HepG2 (cell line): ENCODE measurements at regions not wholly inside any gene's neighbourhood (a gene's known extent, or its start where the extent isn't known, plus 50 kb on each side); places are given as distances from the start of the nearest gene placed in this dataset.

Experiments
- ATAC-seq: fragments of 200-7000 bp; cut with Tn5 transposase; 3 replicates; pipeline ENCODE4 v1.9.1; 2020; ENCODE audit warnings: mild to moderate bottlenecking, moderate library complexity
- BruUV-seq: library from RNA; stranded (reverse); fragments of 400-500 nt; replicated peaks from 2 replicates; lab custom pipeline; 2021; lab: Mats Ljungman, UMichigan
- CTCF ChIA-PET: fragments of 300-600 bp; formaldehyde crosslinking; extraction: SDS; loops from one replicate; lab custom pipeline; 2021; ENCODE audit warnings: low total read pairs, inconsistent platforms, low intra/inter-chr PET ratio; lab: Yijun Ruan, JAX
- POLR2A ChIA-PET: fragments of 350-600 bp; sonication (Branson Sonifier 250); formaldehyde crosslinking; loops from one replicate; lab custom pipeline; 2020; ENCODE audit warnings: antibody characterized with exemption, inconsistent platforms; lab: Yijun Ruan, JAX
- DNase-seq: peaks from one replicate; pipeline ENCODE4 v3.0.0-alpha.2; 2015; ENCODE audit warnings: low spot score
- FAIRE-seq: peaks from 3 replicates; lab custom pipeline; 2011; peaks lifted over from hg19 to GRCh38; lab: Jason Lieb, UNC
- H2AFZ ChIP-seq: one replicate; pipeline ENCODE4 v1.6.1; 2011; ENCODE audit warnings: low read length, inconsistent platforms
- H3K27ac ChIP-seq: fragments of 300-600 bp; 3 replicates; pipeline ENCODE4 v1.8.0; 2011; ENCODE audit warnings: mixed run types, mild to moderate bottlenecking, mixed read lengths, low read length, inconsistent platforms; ENCODE audit not compliant: insufficient read depth; ENCODE audit errors: extremely low read length
- H3K27me3 ChIP-seq, 2 experiments: fragments of 200-600 bp in 1 of 2; 2 replicates in 1 of 2; 3 replicates in 1 of 2; pipeline versions ENCODE4 v1.6.0 to v1.8.0; 2011; ENCODE audit warnings: low read length in 2 of 2, mild to moderate bottlenecking in 2 of 2, moderate library complexity in 2 of 2, inconsistent platforms in 1 of 2; ENCODE audit not compliant: insufficient read depth in 2 of 2, control insufficient read depth in 1 of 2
- H3K36me3 ChIP-seq, 2 experiments: fragments of 200-600 bp in 1 of 2; replicated peaks in 1 of 2; 2 replicates in 1 of 2; 3 replicates in 1 of 2; pipeline versions ENCODE4 v1.5.1 to v1.8.0; 2011; ENCODE audit warnings: low read length in 2 of 2, inconsistent platforms in 1 of 2; ENCODE audit not compliant: insufficient read depth in 2 of 2, control insufficient read depth in 1 of 2
- H3K4me1 ChIP-seq: 2 replicates; pipeline ENCODE4 v1.5.1; 2012; ENCODE audit warnings: low read length, inconsistent platforms; ENCODE audit not compliant: insufficient read depth
- H3K4me2 ChIP-seq: 2 replicates; pipeline ENCODE4 v1.6.0; 2011; ENCODE audit warnings: low read depth, low read length, inconsistent platforms
- H3K4me3 ChIP-seq, 3 experiments: fragments of 200-600 bp in 1 of 3; sonication (generic), shearing (Covaris generic) in 1 of 3; replicated peaks in 1 of 3; 2 replicates each; pipeline ENCODE4 v1.5.1; 2011 to 2016; ENCODE audit warnings: low read length in 3 of 3, inconsistent platforms in 2 of 3, low read depth in 2 of 3, mild to moderate bottlenecking in 2 of 3, control low read depth in 1 of 3, mixed read lengths in 1 of 3; ENCODE audit not compliant: insufficient read depth in 1 of 3
- H3K79me2 ChIP-seq: one replicate; pipeline ENCODE4 v1.6.1; 2011; ENCODE audit warnings: low read length, inconsistent platforms; ENCODE audit not compliant: insufficient read depth
- H3K9ac ChIP-seq: 2 replicates; pipeline ENCODE4 v1.6.0; 2011; ENCODE audit warnings: mild to moderate bottlenecking, low read depth, low read length, inconsistent platforms; ENCODE audit not compliant: insufficient read depth
- H3K9me3 ChIP-seq: 2 replicates; pipeline ENCODE4 v1.5.1; 2012; ENCODE audit warnings: mild to moderate bottlenecking, low read length
- H4K20me1 ChIP-seq: 2 replicates; pipeline ENCODE4 v1.6.0; 2011; ENCODE audit warnings: inconsistent platforms, mild to moderate bottlenecking, low read length, moderate library complexity; ENCODE audit not compliant: insufficient read depth
- CREB1 ChIP-seq, 2 experiments: fragments of 450-650 bp in 1 of 2; IDR thresholded peaks; 2 replicates each; pipeline ENCODE4 v1.6.1; 2016 to 2017; ENCODE audit warnings: control low read depth in 1 of 2, mild to moderate bottlenecking in 1 of 2, missing compliant biosample characterization in 1 of 2, missing genetic modification characterization in 1 of 2
- FOSL2 ChIP-seq: sonication (generic); formaldehyde crosslinking; IDR thresholded peaks from 2 replicates; pipeline ENCODE4 v1.4.0; 2020; ENCODE audit warnings: missing genetic modification reagents
- GATA4 ChIP-seq: sonication (generic); IDR thresholded peaks from 2 replicates; pipeline ENCODE4 v1.6.1; 2016; ENCODE audit warnings: antibody characterized with exemption, low read depth, borderline replicate concordance
- GTF3A ChIP-seq: sonication (generic); formaldehyde crosslinking; conservative IDR thresholded peaks from 2 replicates; pipeline ENCODE4 v1.4.0; 2020; ENCODE audit warnings: mild to moderate bottlenecking, missing genetic modification reagents
- HMG20A ChIP-seq: IDR thresholded peaks from 2 replicates; pipeline ENCODE4 v1.6.1; 2016; ENCODE audit warnings: borderline replicate concordance
- PHF5A ChIP-seq: IDR thresholded peaks from one replicate; pipeline ENCODE4 v1.6.1; 2018; ENCODE audit warnings: low read depth, missing genetic modification reagents; ENCODE audit not compliant: unreplicated experiment
- PHF8 ChIP-seq: sonication (generic); formaldehyde crosslinking; IDR thresholded peaks from 2 replicates; pipeline ENCODE4 v1.5.0; 2020; ENCODE audit warnings: missing genetic modification reagents
- RNF219 ChIP-seq: sonication (generic); formaldehyde crosslinking; IDR thresholded peaks from 2 replicates; pipeline ENCODE4 v1.5.0; 2020; ENCODE audit warnings: mild to moderate bottlenecking, missing genetic modification reagents
- SRSF1 ChIP-seq: fragments of 200-400 bp; formaldehyde crosslinking; optimal IDR thresholded peaks from 2 replicates; pipeline ENCODE3; 2017; ENCODE audit warnings: mild to moderate bottlenecking, low read depth, low read length, moderate library complexity
- ZC3H4 ChIP-seq: sonication (generic); formaldehyde crosslinking; IDR thresholded peaks from 2 replicates; pipeline ENCODE4 v1.4.0; 2020; ENCODE audit warnings: missing genetic modification reagents, borderline replicate concordance
- ZNF530 ChIP-seq: sonication (generic); formaldehyde crosslinking; IDR thresholded peaks from 2 replicates; pipeline ENCODE4 v1.5.0; 2020; ENCODE audit warnings: low read depth, mild to moderate bottlenecking, missing genetic modification reagents
- WGBS: methylation state at CpG from one replicate; pipeline ENCODE4 v1.1.6; 2017; ENCODE audit warnings: low lambda C conversion rate; 5-methylcytosine and 5-hydroxymethylcytosine counted together
- in situ Hi-C: cut with HindIII; loops from 2 replicates; pipeline ENCODE4 v1.10.0; 2017; ENCODE audit warnings: low pct_unique_long_range_greater_than_20kb; ENCODE audit not compliant: extremely low pct_ligation_motif_present
- intact Hi-C: fragments of 100-400 bp; cut with micrococcal nuclease; formaldehyde crosslinking; loops from one replicate; pipeline ENCODE4 v1.10.0; 2022; ENCODE audit not compliant: unreplicated experiment
- TF ChIP-seq, protein P1 (sequence below): sonication (generic); formaldehyde crosslinking; IDR thresholded peaks from 2 replicates; pipeline ENCODE4 v1.4.0; 2020; ENCODE audit warnings: missing genetic modification reagents

- FAIRE-seq (no peak), DNase-seq (no peak)
- H3K4me2 ChIP-seq, result no peak overlapping the region
- H4K20me1 ChIP-seq, result no peaks in the 10 kb centered on the region
- H3K4me3 ChIP-seq, result no peak overlapping the region
- TF ChIP-seq CREB1 (IDR thresholded peaks at IDR 0.05) (peak; percentile 35; the same call in 1 of the 2 replicates), CREB1 (CRISPR knock-in tag; IDR thresholded peaks at IDR 0.05) (no peak), HMG20A (CRISPR knock-in tag) (no peak), PHF5A (CRISPR knock-in tag) (no peak), GTF3A (CRISPR knock-in tag) (no peak), PHF8 (CRISPR knock-in tag) (no peak), FOSL2 (peak; percentile 21; the same call in 1 of the 2 replicates), RNF219 (CRISPR knock-in tag) (no peak), ZNF530 (CRISPR knock-in tag) (no peak), SRSF1 (no peak), ZC3H4 (CRISPR knock-in tag) (no peak), GATA4 (no peak)
- TF ChIP-seq, protein P1, sequence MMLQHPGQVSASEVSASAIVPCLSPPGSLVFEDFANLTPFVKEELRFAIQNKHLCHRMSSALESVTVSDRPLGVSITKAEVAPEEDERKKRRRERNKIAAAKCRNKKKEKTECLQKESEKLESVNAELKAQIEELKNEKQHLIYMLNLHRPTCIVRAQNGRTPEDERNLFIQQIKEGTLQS, result no peak
- TF ChIP-seq, all 625 proteins: peak for 2
- POLR2A ChIA-PET, result no interaction called here
- intact Hi-C loops (loop anchor here (2.0 kb wide), 1 partner anchor 71 kb away; no protein-coding TSS in a partner anchor), in situ Hi-C loops (loop anchor here (25.0 kb wide), 1 partner anchor 1165 kb away; no protein-coding TSS in a partner anchor)
- BruUV-seq, result no TSS peak
- Histone ChIP-seq H2AFZ (no peak overlapping the region), H3K27ac (no peak overlapping the region), H3K9me3 (no peaks in the 10 kb centered on the region), H3K27me3 (no peaks in the 10 kb centered on the region), H3K4me1 (no peaks in the 10 kb centered on the region), H3K9ac (no peak overlapping the region), H3K79me2 (no peaks in the 10 kb centered on the region), H3K36me3 (no peaks in the 10 kb centered on the region)
- 24% methylated on average over 6 of the region's 6 CpGs for WGBS
- CTCF ChIA-PET, result no interaction called here
- ATAC-seq, result no peak
Observed at GRCh38 chr3:80677796-80678195, 910.0 kb upstream of the ROBO1 start.
